HG03097 (cell line): ENCODE measurements at regions not wholly inside any gene's neighbourhood (a gene's known extent, or its start where the extent isn't known, plus 50 kb on each side); places are given as distances from the start of the nearest gene placed in this dataset.

ENCODE experiments used
- ATAC-seq: cut with Tn5 transposase; IDR thresholded peaks from one replicate; pipeline ENCODE4 v1.9.1; 2021; ENCODE audit not compliant: unreplicated experiment, low FRiP score

DNA sequence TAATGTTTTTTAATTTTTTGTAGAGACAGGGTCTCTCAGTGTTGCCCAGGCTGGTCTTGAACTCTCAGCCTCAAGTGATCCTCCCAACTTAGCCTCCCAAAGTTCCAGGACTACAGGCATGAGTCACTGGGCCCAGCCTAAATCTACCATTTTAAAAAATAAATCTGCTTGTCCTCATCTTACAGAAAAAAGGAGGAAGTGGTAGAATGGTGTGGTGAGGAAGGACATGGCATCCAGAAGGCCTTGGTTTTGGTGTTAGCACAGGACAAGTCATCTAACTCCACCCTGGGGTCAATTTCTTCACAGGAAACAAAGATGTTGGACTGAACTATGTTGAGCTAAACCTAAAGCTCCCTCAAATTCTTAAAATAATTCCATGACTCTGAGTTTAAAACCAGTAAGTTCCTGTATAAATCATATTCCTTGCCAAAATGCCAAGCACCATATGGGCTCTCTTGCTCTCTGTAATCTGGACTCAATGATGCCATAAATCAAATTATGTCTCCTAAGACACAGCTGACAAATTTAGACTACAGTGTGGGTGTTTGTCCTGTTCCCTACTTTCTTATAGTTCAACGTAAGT, 253.9 kb upstream of the NOCT start:
- ATAC-seq: no peak

DNA sequence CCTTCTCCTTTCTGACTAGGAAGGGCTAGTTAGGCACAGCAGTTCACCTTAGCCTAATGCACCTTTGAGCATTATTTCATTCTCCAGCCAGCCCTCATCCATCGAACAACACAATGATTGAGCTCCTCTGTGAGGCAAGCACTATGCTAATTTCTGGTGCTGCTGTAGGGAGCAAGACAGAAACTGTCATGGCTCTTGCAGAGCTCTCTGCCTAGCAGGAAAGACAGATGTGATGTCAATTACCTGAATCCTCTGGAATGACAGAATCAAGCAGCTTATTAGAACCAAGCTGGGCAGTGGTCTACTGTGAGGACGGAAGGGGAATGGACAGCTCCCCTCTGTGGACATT, 256.1 kb upstream of the NOCT start:
- ATAC-seq: no peak

DNA sequence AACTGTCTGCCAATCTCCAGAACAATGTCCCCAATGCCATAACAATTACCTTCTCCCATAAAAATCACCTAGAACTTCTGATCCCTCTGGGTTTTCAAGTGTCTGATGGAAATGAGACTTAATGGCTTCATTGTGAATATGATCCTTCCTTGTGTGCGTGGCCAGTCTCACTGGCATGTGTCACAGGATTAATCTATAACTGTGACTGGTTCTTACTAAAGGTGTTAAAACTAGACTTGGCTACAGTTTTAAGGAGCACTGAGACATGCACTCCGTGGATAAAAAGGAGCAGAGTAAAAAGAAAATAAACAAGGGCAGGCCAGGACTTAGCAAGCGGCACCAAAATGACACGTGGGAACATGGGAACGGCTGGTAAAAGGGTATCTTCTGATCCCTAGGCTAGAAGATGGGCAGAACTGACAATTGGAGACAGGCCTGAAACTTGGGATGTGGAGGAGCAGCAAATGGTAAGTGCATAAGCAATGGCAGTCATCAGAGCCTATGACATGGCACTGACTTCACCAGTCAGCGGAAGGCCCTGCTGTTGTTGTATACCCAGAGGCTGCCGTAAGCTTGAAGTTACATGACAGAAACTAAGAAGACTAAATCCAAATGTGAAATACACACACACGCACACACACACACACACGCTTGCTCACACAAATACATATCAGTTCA, 256.6 kb upstream of the NOCT start:
- ATAC-seq: no peak

DNA sequence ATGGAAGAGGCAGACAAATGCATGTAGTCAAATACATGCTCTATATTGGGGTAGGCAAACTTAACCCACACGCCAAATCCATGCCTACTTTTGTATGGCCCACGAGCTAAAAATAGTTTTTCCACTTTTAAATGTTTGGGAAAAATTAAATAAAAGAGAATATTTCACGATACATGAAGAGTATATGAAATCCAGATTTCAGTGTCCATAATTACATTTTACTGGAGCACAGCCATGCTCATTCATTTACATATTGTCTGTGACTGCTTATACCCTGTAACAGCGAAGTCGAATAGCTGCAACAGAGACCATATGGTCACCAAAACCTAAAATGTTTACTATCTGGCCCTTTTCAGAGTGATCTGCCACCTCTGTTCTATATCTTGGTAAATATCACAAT, 257.4 kb upstream of the NOCT start:
- no peak for ATAC-seq

DNA sequence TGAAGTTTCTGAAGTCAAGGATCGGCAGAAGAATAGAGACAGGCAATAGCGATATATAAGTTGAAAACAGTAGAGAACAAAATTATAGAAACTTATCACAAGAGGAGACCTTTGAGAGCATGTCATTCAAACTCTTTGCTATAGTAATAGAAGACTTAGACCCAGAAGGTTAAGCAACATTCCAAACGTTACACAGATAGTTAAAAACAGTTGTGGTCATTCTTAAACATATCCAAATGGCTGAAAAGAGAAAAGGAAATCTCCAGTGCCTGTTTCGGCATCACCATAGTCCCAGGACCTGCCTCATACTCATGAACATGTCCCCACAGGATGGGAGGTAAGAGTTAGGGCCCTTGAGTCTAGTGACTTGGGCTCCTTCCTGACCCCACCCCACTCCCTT, 258.1 kb upstream of the NOCT start:
- no peak for ATAC-seq

DNA sequence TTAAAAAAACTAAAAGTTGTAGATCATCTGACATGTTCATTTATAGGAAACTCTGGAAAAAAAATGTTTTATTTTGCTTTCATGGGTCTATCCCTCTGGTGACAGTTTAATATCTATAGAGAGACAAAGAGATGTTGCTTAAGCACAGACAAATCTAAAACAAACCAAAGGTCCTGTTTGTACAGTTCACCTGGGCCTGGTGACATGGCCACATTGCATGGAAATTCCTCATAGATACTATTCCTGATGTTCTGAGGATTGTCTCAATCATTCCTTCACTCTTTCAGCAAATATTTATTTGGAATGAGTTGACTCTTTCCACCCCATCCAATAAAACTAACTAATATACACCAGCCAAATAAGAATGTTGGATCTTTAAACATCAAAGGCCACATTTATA, 259.1 kb upstream of the NOCT start:
- ATAC-seq: no peak

DNA sequence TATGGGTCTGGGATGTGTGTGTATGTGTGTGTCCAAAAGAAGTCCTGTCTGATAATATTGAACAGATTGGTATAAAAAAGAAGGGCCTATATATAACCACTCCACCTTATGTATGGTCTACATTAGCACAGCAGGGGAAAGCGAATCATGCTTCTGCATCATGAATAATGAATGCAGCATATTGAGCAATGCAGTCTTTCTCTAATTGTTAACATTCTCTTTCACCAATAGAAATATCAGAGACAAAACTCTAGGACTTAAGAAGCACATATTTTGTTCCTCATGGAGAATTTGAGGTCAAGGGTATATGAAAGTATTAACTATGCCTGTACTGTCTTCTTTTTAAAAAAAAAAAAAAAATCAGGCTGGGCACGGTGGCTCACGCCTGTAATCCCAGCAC, 264.3 kb upstream of the NOCT start:
- ATAC-seq: no peak

DNA sequence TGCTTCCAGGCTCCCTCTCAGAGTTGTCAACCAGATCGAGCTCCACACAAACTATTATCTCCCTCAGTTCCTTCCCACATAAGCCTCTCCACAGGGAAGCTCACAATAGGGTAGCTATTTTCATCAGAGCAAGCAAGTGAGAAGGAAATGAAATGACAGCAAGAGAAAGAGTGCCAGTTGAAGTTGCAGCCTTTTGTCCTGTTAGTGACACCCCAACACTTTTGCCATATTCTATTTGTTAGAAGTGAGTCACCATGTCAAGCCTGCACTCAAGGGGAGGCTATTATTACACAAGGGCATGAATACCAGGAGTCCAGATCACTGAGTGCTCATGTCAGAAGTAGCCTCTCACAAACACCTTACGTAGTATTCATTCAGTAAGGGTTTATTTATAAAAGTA, 266.3 kb upstream of the NOCT start:
- ATAC-seq: no peak

DNA sequence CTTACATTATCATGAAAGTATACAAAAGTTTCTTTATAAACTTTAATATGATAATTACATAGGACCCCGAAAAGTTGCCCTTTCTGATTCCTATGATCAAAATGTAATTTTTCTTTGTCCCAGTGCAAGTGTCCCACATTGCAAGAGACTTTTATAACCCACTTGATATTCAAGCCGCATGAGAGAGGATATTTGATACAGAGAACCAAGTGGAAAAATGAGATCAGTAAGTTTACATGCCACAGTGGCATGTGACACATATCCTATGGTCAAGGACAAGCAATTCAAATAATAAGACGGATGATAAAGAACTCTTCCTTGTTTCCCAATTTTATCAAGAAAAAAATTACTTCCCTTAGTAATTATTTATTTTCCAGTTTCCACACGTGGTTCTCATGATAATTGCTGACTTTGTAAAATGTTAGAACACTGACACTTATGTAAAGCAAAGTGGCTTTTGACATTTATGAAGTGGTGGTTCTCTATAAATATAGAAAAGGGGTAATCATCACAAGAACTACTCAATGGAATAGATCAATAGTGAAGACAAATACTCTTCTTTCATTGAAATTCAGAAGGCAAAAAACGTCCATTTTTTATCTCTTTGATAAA, 273.7 kb upstream of the NOCT start:
- ATAC-seq: no peak

DNA sequence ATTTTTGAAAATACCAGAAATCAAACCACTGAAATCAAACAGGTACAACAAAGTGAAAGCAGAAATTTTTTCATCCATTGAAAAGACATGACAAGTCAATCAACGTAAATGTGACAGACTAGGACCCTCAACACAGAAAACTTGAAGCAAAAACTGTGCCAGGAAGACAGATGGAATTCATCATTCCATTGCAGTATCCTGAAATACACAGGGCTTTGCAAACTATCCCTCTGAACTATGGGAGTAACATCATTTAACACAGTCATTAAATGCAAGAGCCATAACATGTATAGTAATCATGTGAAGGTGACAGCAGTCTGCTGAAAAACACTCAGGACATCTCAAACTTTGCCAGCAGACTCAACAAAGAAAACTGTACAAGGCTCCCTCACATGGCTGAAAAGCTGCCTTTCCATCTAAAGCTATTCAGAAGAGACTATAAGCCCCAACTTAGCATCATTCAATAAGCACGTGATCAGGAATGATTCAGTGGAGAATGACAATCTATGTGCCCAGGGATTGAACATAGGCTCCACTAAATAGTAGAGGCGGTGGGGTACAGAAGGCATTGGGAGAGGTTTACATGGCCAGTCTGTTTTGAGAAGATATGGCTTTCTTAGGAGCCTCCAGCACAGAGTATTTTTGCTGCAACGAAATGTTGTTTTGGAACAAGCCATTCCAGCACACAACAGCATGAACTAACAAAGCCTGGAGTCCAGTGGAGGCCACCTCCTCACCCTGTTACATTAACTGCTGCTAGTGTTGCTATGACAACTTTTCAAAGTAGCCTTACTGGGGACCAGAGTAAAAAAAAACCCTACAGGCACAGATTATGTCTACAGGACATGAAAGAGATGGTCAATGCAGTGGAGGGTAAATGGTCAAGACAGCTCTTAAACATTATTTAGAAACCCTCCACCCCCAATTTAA, 274.5 kb upstream of the NOCT start:
- no peak for ATAC-seq

DNA sequence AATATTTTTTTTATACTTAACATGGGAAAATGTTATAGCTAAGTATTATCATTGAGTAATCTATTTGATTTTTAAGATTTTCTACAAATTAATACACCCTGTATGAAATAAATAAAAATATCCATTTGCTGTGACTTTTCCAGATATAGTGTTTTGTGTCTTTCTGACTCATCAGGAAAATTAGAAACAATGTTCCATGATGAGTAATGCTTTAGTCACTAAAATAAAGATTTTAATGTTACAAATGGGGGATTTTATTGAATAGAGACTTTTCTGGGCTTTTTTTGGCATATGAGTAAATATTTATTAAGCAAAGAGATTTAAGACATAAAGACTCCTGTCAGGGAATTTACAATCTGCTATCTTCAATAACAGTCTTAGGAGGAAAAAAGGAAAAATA, 279.2 kb upstream of the NOCT start:
- ATAC-seq: no peak

DNA sequence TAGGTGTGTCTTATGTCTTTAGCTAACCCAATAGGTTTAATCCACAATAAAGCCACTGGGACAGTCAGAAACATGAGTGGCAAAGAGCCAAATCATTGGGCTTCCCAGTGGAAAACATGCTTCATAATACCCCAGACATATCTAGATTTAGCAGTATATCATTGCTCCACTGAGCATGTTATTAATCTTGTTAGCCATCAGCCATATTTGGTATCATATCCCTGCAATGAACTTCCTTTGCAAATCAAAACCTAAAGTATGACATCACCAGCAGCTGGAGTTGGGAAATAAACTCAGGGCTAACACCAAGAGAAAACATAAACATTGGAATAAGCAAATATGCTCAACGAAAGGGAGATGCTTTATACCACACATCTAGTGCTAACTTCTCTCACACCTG, 280.8 kb upstream of the NOCT start:
- no peak for ATAC-seq

DNA sequence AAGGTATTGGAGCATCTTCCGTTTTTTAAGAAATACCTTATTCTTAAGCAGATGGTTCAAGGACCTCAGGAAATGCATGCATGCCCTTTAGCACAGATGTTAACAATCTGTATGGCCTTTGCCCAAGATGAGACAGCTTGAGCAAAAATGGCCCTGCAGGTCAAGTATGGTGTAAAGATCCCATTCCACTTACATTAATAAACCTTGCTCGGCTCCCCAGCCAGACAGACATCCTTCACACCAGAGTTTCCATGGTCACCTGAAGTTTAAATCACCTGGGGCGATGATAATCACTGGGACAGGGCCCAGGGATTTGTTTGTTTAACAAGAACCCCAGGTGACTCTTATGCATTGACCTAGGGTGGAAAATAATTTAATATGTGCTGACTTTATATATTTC, 287.0 kb upstream of the NOCT start:
- ATAC-seq: no peak

DNA sequence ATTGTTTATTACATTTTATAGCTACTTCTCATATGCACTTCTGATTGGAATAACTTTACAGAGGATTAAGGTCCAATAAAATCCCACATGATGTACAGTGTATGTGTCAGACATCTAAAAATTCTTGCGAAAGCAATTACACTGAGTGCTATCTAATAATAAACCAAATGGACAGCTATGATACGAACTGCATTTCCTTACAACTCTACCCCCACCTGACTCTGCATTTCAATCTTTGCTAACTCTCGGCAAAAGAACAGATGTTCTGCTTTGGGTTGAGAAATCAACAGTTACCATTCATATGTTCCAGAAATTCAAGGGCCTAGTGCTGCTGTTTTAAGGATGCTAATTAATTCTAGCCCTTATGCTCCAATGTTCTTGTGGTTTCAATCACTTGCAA, 287.9 kb upstream of the NOCT start:
- no peak for ATAC-seq

DNA sequence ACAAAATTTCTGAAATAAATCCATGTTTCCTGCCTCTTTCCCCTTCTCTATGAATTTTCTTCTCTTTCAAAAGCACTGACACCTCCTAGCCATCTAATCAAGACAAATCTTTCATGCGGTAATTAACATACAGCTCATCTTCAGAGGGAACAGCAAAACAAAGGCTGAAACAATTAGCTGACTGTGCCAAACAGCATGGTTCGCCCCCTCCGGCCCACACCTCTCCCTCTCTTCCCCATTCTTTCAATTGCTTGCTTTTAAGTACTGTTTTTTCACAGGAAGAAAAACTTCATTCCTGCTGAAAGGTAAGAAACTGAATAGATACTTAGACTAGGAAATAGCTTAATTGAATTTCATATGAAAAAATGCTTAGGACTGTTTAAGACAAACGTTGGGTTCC, 291.1 kb upstream of the NOCT start:
- ATAC-seq: no peak

DNA sequence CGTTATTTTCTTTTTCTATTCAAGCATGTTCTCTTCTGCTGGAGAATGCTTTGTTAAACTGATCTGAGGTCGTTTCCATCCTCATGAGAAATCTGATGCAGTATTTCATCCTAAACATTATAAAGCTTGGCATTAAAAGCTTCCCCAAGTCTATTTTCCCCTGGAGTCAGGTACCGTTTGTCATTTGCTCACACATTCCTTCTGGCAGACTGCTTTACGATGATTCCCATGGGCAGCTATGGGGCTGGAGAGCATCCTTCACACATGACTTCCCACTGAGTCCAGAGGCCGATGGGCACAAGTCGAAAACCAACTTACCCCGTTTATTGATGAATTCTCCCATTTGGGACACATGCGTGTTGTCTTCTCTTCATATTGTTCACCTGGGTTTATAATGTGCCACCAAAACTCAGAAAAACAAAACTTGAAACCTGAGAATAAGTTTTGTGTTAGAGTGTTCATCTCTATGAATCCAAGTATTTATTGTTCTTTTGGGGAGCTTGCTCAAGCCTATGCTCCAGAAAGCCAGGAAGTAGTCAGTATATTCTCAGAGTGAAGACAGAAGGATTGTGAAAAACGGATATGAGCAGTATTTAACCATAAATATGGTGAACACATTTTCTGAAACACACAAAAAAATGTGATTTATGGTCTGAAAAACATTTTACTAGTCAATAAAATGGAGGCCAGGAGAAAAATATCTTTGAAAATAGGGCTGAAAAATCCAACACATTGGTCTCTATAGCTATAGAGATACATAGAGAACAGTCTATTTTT, 298.8 kb upstream of the NOCT start:
- ATAC-seq: no peak

DNA sequence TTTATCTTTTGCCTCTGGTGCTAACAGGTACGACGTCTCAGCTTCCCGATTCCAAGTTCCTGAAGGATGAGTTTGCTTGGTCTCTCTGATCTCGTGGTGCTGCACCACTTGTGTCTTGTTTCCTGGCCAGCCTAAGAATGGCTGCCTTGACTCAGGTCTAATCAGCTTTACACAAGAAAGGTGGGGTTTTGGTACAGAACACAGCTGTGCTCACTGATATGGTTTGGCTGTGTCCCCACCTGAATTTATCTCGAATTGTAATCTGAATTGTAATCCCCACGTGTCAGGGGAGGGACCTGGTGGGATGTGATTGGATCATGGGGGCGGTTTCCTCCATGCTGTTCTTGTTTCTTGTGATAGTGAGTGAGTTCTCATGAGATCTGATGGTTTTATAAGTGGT, 305.3 kb upstream of the NOCT start:
- no peak for ATAC-seq

DNA sequence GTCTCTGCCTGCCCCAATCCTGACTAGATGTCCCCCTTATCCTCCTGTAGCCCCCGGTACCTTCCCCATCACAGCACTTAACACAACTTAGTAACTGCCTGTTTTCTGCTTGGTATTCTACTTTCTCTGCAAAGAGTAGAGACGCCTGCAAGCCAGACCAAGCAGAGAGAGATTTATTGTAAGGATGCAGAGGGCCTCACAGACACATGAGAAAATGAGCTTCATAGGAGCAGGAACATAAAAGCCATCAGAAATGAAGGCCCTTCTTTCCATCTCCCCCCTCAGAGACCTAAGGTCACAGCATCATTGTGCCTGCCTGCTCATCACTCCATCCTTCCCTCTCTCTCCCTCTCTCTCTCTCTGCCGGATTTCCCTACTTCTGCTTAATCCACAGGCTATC, 305.7 kb upstream of the NOCT start:
- no peak for ATAC-seq

DNA sequence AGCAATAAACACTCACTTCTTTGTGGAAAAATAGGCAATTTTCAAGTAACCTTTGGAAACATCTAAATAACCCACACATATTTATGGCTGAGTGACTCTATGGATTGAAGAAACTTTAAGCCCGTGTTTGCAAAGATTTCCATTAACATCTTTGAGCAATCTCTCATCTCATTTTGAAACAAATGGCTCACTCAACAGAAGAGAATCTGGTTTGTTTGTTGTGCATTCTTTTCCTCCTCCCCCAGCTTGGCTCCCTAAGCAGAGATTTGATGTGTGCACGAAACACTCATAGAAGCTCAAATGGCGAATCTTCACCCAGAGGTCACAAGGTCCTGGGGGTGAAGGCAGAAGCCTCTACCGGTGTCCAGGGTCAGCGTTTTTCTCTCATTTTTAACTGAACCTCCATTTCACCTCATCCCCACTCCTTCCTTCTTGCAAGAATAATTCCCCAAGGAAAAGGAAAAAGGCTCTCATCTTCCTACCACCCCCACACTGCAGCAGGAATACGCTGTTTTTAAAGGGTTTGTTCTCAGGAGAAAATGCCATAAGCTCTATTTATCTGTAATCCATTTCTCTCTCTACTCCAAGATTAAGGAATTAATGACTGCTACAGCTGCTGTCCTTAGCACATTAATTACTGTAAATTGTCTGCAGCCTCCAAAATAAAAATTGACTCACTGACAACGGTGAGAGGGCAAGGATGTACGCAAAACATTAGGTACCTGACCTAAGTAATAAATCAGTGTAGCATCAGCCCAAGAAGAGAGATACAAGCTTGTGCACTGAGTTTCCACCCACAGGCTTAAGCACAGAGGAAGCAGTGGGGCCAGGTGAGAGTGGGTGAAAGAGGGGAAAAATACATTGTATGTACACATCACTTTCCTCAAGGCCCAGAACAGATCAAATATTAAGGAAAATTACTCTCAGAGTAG, 307.6 kb upstream of the NOCT start:
- ATAC-seq: no peak

DNA sequence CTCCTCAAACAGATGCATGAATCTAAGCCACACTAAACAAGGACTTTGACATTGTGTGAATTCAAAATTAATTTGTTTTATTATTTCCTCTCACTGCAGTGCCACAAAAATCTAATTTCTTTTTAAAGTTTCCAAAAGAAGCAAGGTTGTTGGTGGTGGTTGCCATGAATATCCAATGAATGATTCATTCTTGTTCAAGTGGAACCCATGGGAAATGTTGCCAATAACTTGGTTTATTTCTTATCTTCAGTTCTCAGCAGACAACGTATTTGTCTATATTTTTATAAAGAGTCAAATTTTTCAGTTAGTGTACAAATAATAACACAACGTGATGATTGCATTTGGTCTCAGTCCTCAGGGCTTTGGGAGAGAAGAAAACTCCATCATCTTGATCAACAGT, 309.4 kb upstream of the NOCT start:
- no peak for ATAC-seq
